Nephron progenitor cell (in vitro differentiated cells): ENCODE measurements at regions not wholly inside any gene's neighbourhood (a gene's known extent, or its start where the extent isn't known, plus 50 kb on each side); places are given as distances from the start of the nearest gene placed in this dataset.

Source experiments
- DNase-seq: peaks from one replicate; pipeline ENCODE4 v3.0.0; 2021
- H3K27ac Mint-ChIP-seq: 2 replicates; pipeline ENCODE4 v1.8.0; 2021; ENCODE audit warnings: mild to moderate bottlenecking, moderate library complexity, mixed read lengths
- H3K27me3 Mint-ChIP-seq: 2 replicates; pipeline ENCODE4 v1.8.0; 2021; ENCODE audit warnings: mild to moderate bottlenecking, low read depth, mixed read lengths; ENCODE audit not compliant: poor library complexity
- H3K36me3 Mint-ChIP-seq: 2 replicates; pipeline ENCODE4 v1.8.0; 2021; ENCODE audit warnings: low read depth, mixed read lengths
- H3K4me1 Mint-ChIP-seq: 2 replicates; pipeline ENCODE4 v1.8.0; 2021; ENCODE audit warnings: mixed read lengths
- H3K4me3 Mint-ChIP-seq: 2 replicates; pipeline ENCODE4 v1.8.0; 2021; ENCODE audit warnings: mild to moderate bottlenecking, moderate library complexity, mixed read lengths
- H3K9me3 Mint-ChIP-seq: 2 replicates; pipeline ENCODE4 v1.8.0; 2021; ENCODE audit warnings: mild to moderate bottlenecking, moderate library complexity, mixed read lengths
- TF ChIP-seq, protein P1 (sequence below): fragments of 200-600 bp; sonication (generic); IDR thresholded peaks from 2 replicates; pipeline ENCODE4 v1.5.0; 2021; ENCODE audit warnings: antibody characterized with exemption

GRCh38 chr2:200068642-200069041 is 113.3 kb downstream of the MAIP1 start:
- H3K36me3 Mint-ChIP-seq = peaks cover 11% of the 10 kb centered on the region
- no peak for DNase-seq
- H3K27ac Mint-ChIP-seq = no peak overlapping the region
- peaks cover 29% of the 10 kb centered on the region for H3K9me3 Mint-ChIP-seq
- TF ChIP-seq, protein P1, sequence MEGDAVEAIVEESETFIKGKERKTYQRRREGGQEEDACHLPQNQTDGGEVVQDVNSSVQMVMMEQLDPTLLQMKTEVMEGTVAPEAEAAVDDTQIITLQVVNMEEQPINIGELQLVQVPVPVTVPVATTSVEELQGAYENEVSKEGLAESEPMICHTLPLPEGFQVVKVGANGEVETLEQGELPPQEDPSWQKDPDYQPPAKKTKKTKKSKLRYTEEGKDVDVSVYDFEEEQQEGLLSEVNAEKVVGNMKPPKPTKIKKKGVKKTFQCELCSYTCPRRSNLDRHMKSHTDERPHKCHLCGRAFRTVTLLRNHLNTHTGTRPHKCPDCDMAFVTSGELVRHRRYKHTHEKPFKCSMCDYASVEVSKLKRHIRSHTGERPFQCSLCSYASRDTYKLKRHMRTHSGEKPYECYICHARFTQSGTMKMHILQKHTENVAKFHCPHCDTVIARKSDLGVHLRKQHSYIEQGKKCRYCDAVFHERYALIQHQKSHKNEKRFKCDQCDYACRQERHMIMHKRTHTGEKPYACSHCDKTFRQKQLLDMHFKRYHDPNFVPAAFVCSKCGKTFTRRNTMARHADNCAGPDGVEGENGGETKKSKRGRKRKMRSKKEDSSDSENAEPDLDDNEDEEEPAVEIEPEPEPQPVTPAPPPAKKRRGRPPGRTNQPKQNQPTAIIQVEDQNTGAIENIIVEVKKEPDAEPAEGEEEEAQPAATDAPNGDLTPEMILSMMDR = no peak
- H3K4me1 Mint-ChIP-seq = peaks cover 32% of the 10 kb centered on the region
- no peaks in the 10 kb centered on the region for H3K27me3 Mint-ChIP-seq
- H3K4me3 Mint-ChIP-seq = no peak overlapping the region

DNA sequence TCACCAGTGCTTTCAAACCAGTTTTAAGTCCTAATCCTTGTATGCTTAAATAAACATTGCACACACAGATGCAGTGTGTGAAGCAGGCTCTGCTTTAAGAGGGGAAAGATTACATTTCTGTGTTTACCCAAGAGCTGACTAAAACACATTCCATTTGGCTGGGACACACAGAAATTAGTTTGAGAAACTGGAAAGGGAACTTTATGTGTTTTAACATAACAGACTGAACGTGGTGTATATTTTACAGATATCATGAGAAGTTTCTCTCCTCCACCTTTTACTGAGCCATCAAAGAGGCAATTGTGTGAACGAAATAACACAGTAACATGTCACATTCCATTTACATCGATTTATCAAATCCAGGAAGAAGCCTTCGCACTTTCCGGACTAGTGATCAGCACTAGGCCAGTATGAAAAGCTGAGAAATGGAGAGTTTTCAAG is 121.8 kb downstream of the MAIP1 start:
- Mint-ChIP-seq H3K4me3 (no peak overlapping the region), H3K36me3 (no peaks in the 10 kb centered on the region), H3K4me1 (peaks cover 56% of the 10 kb centered on the region), H3K9me3 (peaks cover 10% of the 10 kb centered on the region), H3K27ac (peak overlapping the region; percentile 94), H3K27me3 (peaks cover 10% of the 10 kb centered on the region)
- DNase-seq = no peak
- TF ChIP-seq, protein P1 = no peak

GRCh38 chr2:200077838-200078237 is 122.5 kb downstream of the MAIP1 start:
- TF ChIP-seq, protein P1 = no peak
- Mint-ChIP-seq H3K27ac (peak overlapping the region; percentile 50), H3K36me3 (no peaks in the 10 kb centered on the region), H3K9me3 (peaks cover 7% of the 10 kb centered on the region), H3K4me3 (no peak overlapping the region), H3K27me3 (peaks cover 10% of the 10 kb centered on the region), H3K4me1 (peaks cover 62% of the 10 kb centered on the region)
- no peak for DNase-seq

DNA sequence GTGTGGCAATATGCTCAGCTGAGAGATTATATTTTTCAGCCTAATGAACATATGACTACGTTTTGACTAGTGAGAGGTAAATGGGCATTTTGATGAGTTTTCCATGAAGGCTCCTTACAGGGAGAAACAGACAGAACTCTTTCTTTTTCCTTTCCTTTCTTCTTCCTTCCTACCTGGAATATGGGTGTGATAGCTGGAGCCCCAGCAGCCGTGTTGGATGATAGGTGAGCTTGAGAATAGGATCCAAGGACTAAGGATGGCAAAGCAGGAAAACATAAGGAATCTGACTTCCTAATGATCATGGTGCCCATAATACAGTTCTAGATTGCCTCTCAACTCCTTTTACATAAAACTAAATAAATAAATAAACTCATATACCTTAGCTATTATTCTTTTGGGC is 124.0 kb downstream of the MAIP1 start:
- H3K4me3 Mint-ChIP-seq = no peak overlapping the region

GRCh38 chr2:200081236-200081635 is 125.9 kb downstream of the MAIP1 start:
- H3K4me3 Mint-ChIP-seq = no peak overlapping the region
- peak overlapping the region; percentile 77 for H3K27ac Mint-ChIP-seq
- H3K36me3 Mint-ChIP-seq = no peaks in the 10 kb centered on the region

More for the DNA sequence above, 124.0 kb downstream of the MAIP1 start:
- DNase-seq = no peak
- Mint-ChIP-seq H3K27me3 (peaks cover 10% of the 10 kb centered on the region), H3K36me3 (no peaks in the 10 kb centered on the region), H3K27ac (no peak overlapping the region), H3K4me1 (peaks cover 64% of the 10 kb centered on the region), H3K9me3 (peaks cover 4% of the 10 kb centered on the region)
- TF ChIP-seq, protein P1 = no peak

DNA sequence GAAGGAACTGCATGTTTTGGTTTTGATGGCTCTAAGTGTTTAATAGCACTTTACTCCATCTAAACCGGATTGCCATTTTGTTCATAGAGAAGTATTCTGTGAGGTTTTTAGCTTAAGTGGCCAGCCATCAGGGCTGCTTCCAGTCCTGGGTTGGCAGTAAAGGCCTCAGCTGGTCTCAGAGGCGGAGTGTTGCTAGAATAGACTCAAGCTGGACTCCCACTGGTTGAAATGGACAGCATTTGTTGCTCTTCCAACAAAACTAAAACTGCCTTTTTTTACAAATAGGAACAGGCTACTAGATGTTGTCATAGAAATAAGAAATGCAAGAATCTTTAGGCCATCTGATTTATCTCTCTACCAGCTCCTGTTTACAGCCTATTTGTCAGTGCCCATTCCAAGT is 126.4 kb downstream of the MAIP1 start:
- Mint-ChIP-seq H3K4me3 (no peak overlapping the region), H3K27ac (peak overlapping the region; percentile 88), H3K4me1 (peaks cover 57% of the 10 kb centered on the region), H3K27me3 (peaks cover 10% of the 10 kb centered on the region), H3K36me3 (no peaks in the 10 kb centered on the region), H3K9me3 (peaks cover 4% of the 10 kb centered on the region)
- DNase-seq = no peak
- TF ChIP-seq, protein P1 = no peak

More at GRCh38 chr2:200081236-200081635, 125.9 kb downstream of the MAIP1 start:
- Mint-ChIP-seq H3K9me3 (peaks cover 4% of the 10 kb centered on the region), H3K27me3 (peaks cover 10% of the 10 kb centered on the region), H3K4me1 (peaks cover 60% of the 10 kb centered on the region)
- peak; percentile 26 for DNase-seq
- TF ChIP-seq, protein P1 = no peak
